Erythroblast (primary cell): ENCODE measurements at regions not wholly inside any gene's neighbourhood (a gene's known extent, or its start where the extent isn't known, plus 50 kb on each side); places are given as distances from the start of the nearest gene placed in this dataset.

Experiments
- GATA1 ChIP-seq: IDR thresholded peaks from 2 replicates; pipeline ENCODE4 v1.6.1; 2011; ENCODE audit warnings: low read depth, mild to moderate bottlenecking, control low read depth, low read length, moderate library complexity
- POLR2A ChIP-seq: IDR thresholded peaks from 2 replicates; pipeline ENCODE4 v1.6.1; 2011; ENCODE audit warnings: mild to moderate bottlenecking, low read length

- no peak for TF ChIP-seq POLR2A
- TF ChIP-seq GATA1: no peak
Observed at GRCh38 chr11:96778272-96778671, 388.5 kb downstream of the JRKL start.
